Erythroblast (primary cell): ENCODE measurements at regions not wholly inside any gene's neighbourhood (a gene's known extent, or its start where the extent isn't known, plus 50 kb on each side); places are given as distances from the start of the nearest gene placed in this dataset.
"Not testable (repeated sequence)": the region's sequence is repeated elsewhere in the genome, so short reads cannot be mapped to it uniquely, and the experiment has no call there.

ENCODE experiments used
- GATA1 ChIP-seq: IDR thresholded peaks from 2 replicates; pipeline ENCODE4 v1.6.1; 2011; ENCODE audit warnings: low read depth, mild to moderate bottlenecking, control low read depth, low read length, moderate library complexity
- POLR2A ChIP-seq: IDR thresholded peaks from 2 replicates; pipeline ENCODE4 v1.6.1; 2011; ENCODE audit warnings: mild to moderate bottlenecking, low read length

- TF ChIP-seq POLR2A, GATA1: not testable (repeated sequence)
These were observed 228.3 kb upstream of the SPOPL start for GRCh38 chr2:138273280-138273679.
